Stomach (tissue), 4 donors: ENCODE measurements at regions not wholly inside any gene's neighbourhood (a gene's known extent, or its start where the extent isn't known, plus 50 kb on each side); places are given as distances from the start of the nearest gene placed in this dataset.

Experiments
- POLR2A ChIP-seq, 4 donors: fragments of 450-650 bp; IDR thresholded peaks; one replicate each; pipeline ENCODE4 v1.6.1; 2016; ENCODE audit warnings: antibody characterized with exemption in 4 of 4, control low read depth in 2 of 4, mild to moderate bottlenecking in 1 of 4, moderate library complexity in 1 of 4
- POLR2AphosphoS5 ChIP-seq, 3 donors: sonication (generic); formaldehyde crosslinking; IDR thresholded peaks; one replicate each; pipeline ENCODE4 v1.6.1; 2016; ENCODE audit warnings: antibody characterized with exemption in 3 of 3
- TF ChIP-seq, protein P1 (sequence below), 7 experiments: fragments of 450-650 bp in 4 of 7; fragments of 200-600 bp in 3 of 7; sonication (generic) in 3 of 7; IDR thresholded peaks; one replicate each; pipeline ENCODE4 v1.5.1; 2016 to 2019; ENCODE audit warnings: antibody characterized with exemption in 7 of 7, control low read depth in 2 of 7, mild to moderate bottlenecking in 1 of 7

DNA sequence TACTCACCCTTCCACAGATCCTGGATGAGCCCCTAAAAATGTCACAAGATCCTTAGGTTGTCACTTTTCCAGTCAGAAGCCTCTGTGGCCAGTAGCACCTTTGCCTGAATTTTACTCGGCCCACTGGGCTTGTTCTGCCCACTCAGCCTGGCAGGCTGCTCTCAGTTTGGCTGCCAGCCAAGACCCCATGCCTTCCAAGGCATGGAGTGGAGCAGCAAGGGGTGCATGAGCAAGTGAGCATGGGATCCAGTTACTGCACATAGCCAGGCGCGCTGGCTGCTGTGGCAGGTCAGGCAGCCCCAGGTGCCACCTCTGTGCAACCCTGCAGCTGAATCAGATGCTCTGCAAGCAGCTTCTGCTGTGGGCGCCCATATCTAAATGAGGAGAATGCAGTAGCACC, 79.3 kb downstream of the CGGBP1 start:
- TF ChIP-seq, protein P1, sequence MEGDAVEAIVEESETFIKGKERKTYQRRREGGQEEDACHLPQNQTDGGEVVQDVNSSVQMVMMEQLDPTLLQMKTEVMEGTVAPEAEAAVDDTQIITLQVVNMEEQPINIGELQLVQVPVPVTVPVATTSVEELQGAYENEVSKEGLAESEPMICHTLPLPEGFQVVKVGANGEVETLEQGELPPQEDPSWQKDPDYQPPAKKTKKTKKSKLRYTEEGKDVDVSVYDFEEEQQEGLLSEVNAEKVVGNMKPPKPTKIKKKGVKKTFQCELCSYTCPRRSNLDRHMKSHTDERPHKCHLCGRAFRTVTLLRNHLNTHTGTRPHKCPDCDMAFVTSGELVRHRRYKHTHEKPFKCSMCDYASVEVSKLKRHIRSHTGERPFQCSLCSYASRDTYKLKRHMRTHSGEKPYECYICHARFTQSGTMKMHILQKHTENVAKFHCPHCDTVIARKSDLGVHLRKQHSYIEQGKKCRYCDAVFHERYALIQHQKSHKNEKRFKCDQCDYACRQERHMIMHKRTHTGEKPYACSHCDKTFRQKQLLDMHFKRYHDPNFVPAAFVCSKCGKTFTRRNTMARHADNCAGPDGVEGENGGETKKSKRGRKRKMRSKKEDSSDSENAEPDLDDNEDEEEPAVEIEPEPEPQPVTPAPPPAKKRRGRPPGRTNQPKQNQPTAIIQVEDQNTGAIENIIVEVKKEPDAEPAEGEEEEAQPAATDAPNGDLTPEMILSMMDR (IDR thresholded peaks at IDR 0.05) = no peak
- no peak for TF ChIP-seq POLR2AphosphoS5 (IDR thresholded peaks at IDR 0.05)
- TF ChIP-seq POLR2A (IDR thresholded peaks at IDR 0.05) = no peak
